ENCODE measurements at regions not wholly inside any gene's neighbourhood (a gene's known extent, or its start where the extent isn't known, plus 50 kb on each side); places are given as distances from the start of the nearest gene placed in this dataset.
A peak's percentile ranks its signal among the peaks of the same experiment; 100 is the strongest.

DNA sequence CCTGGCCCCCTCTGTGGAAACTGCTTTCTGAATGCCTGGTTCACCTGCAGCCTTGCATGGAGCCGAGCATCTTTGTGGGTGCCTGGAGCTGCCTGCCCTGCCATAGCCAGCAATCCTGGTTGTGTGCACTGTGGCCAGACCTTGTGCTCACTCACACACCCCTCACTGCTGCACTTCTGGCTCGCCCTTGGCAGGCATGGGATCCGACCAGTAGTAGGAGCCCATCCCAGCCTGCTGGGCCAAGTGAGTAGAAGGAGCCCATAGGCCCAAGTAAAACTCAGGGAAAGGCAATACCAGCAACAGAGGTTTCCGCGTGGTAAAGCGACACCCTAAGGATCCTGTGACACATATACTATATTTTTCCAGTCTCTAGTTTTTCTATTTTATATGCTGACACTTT lies 270.0 kb upstream of the NAV3 start:
- Mint-ChIP-seq H3K27ac (no peak overlapping the region), H3K36me3 (ENCODE audit: insufficient read depth in 1 of 3, low read depth in 3 of 3) (no peaks in the 10 kb centered on the region; a peak in 2 of 7 replicates), H3K9me3 (peaks cover 0 to 3% of the 10 kb centered on the region in 2 experiments; a peak in 1 of 5 replicates), H3K4me1 (no peaks in the 10 kb centered on the region), H3K27me3 (ENCODE audit: low read depth) (no peaks in the 10 kb centered on the region), H3K4me3 (no peak overlapping the region)
- Histone ChIP-seq H3K9ac (ENCODE audit: extremely low read depth, insufficient read length, low read length) (no peak overlapping the region), H3K27me3 (ENCODE audit: insufficient read depth, low read length) (no peaks in the 10 kb centered on the region), H3K4me2 (ENCODE audit: insufficient read depth, insufficient read length, low read length) (no peak overlapping the region), H2BK15ac (ENCODE audit: low read depth, low read length) (no peak overlapping the region), H2BK12ac (ENCODE audit: insufficient read length, low read depth, low read length) (no peak overlapping the region), H2AK5ac (ENCODE audit: insufficient read length, low read length) (no peak overlapping the region), H2BK120ac (ENCODE audit: low read depth, low read length, poor library complexity, severe bottlenecking) (no peak overlapping the region), H3K23ac (ENCODE audit: insufficient read length, low read depth, low read length) (no peak overlapping the region), H4K91ac (ENCODE audit: insufficient read length, low read depth, low read length) (no peak overlapping the region), H4K8ac (replicated peaks; ENCODE audit: insufficient read length, low read depth, low read length) (no peak overlapping the region), H3K27ac (ENCODE audit: insufficient read length, low read depth, low read length) (no peak overlapping the region), H3K79me1 (ENCODE audit: insufficient read depth, low read depth, low read length, poor library complexity, severe bottlenecking) (no peaks in the 10 kb centered on the region), H3K23me2 (ENCODE audit: insufficient read length, low read depth, low read length, poor library complexity, severe bottlenecking) (no peaks in the 10 kb centered on the region), H4K5ac (ENCODE audit: insufficient read length, low read depth, low read length) (no peak overlapping the region), H3K4me1 (ENCODE audit: insufficient read depth, low read length) (no peaks in the 10 kb centered on the region), H3K18ac (ENCODE audit: insufficient read length, low read depth, low read length) (no peak overlapping the region), H2AFZ (ENCODE audit: low read length) (no peak overlapping the region), H2BK20ac (ENCODE audit: low read depth, low read length, poor library complexity, severe bottlenecking) (no peak overlapping the region), H3K4ac (ENCODE audit: low read depth, low read length) (no peak overlapping the region), H2BK5ac (ENCODE audit: insufficient read length, low read length) (no peak overlapping the region), H3K9me3 (ENCODE audit: control insufficient read depth, low read depth, low read length) (no peaks in the 10 kb centered on the region), H4K20me1 (ENCODE audit: control insufficient read depth, insufficient read depth, insufficient read length) (no peaks in the 10 kb centered on the region), H3K79me2 (ENCODE audit: insufficient read depth, low read length) (no peaks in the 10 kb centered on the region), H3T11ph (ENCODE audit: low read length) (no peak overlapping the region), H3K14ac (ENCODE audit: insufficient read depth, low read length) (no peak overlapping the region; the same call in 1 of the 2 replicates), H3K56ac (ENCODE audit: insufficient read length, low read depth, low read length) (no peak overlapping the region)
- DNase-seq = peak; percentile 59
- TF ChIP-seq, protein P1, sequence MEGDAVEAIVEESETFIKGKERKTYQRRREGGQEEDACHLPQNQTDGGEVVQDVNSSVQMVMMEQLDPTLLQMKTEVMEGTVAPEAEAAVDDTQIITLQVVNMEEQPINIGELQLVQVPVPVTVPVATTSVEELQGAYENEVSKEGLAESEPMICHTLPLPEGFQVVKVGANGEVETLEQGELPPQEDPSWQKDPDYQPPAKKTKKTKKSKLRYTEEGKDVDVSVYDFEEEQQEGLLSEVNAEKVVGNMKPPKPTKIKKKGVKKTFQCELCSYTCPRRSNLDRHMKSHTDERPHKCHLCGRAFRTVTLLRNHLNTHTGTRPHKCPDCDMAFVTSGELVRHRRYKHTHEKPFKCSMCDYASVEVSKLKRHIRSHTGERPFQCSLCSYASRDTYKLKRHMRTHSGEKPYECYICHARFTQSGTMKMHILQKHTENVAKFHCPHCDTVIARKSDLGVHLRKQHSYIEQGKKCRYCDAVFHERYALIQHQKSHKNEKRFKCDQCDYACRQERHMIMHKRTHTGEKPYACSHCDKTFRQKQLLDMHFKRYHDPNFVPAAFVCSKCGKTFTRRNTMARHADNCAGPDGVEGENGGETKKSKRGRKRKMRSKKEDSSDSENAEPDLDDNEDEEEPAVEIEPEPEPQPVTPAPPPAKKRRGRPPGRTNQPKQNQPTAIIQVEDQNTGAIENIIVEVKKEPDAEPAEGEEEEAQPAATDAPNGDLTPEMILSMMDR (conservative IDR thresholded peaks at IDR 0.05) = peak; percentile 15; the same call in 1 of the 3 replicates
- no CpG with 5 or more reads among the region's 6 CpGs for WGBS (ENCODE audit: extremely low coverage, insufficient read length, low lambda C conversion rate)
